LNCaP clone FGC (cell line): ENCODE measurements at regions not wholly inside any gene's neighbourhood (a gene's known extent, or its start where the extent isn't known, plus 50 kb on each side); places are given as distances from the start of the nearest gene placed in this dataset.

Source experiments
- DNase-seq: peaks from one replicate; pipeline ENCODE4 v3.0.0-alpha.2; 2011; ENCODE audit warnings: low read depth
- H3K4me3 ChIP-seq: 2 replicates; pipeline ENCODE4 v1.5.1; 2011; ENCODE audit warnings: mild to moderate bottlenecking, low read depth, low read length, control low read depth
- CTCF ChIP-seq: IDR thresholded peaks from 2 replicates; pipeline ENCODE4 v1.5.1; 2012; ENCODE audit warnings: mild to moderate bottlenecking; ENCODE audit not compliant: control insufficient read depth, insufficient read depth; ENCODE audit errors: extremely low read depth

DNA sequence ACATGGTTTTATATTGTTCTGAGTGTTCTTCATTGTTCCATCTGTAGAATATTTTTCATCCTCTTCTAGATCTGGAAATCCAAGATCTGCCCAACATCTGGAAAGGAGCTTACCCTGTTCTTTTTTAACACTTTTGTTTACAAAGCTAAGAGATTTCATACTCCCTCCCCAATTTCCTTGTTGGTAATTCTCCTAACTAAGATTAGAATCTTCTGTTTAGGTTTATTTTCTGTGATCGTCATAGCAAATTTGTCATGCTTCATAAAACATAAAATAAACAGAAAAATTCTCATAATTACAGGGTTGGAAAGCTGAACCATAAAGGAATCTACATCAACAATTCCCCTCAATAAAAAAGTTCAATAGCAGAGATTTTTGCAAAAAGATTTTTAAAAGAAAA, 580.3 kb upstream of the CA10 start:
- H3K4me3 ChIP-seq, result no peak overlapping the region
- DNase-seq, result peak; percentile 1
- no peak for TF ChIP-seq CTCF

GRCh38 chr17:52737071-52737470, 578.6 kb upstream of the CA10 start:
- no peak overlapping the region for H3K4me3 ChIP-seq
- no peak for TF ChIP-seq CTCF
- no peak for DNase-seq

DNA sequence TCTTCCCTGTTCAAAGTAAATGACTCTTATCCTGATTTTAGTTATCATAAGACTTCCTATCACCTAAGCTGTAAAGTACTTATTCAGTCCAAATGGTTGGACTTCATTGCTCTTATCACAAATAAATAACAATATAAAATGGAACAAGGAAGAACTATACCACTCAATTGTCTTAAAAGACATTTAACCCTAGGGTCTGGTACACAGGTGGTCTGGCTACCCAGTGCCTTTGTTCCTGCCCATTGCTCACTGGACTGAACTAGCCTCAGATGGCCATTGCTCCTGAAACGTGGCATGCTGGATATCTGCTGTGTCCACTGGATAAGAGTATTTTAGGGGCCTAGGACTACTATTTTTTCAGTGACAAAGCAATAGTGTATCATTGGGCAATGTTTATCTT, 574.3 kb upstream of the CA10 start:
- no peak overlapping the region for H3K4me3 ChIP-seq
- TF ChIP-seq CTCF, result no peak
- no peak for DNase-seq

DNA sequence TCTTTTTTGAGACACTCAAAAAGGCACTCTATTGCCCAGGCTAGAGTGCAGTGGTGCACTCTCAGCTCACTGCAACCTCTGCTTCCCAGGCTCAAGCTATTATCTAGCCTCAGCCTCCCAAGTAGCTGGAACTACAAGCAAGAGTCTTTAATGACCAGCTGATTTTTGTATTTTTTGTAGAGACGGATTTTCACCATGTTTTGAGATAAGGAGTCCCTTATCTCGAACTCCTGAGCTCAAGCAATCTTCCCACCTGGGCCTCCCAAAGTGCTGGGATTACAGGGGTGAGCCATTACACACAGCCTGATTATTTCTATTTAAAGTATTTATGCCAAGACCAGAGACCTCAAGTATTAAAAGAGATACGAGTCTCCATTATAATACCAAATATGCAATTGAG, 566.1 kb upstream of the CA10 start:
- TF ChIP-seq CTCF, result no peak
- no peak overlapping the region for H3K4me3 ChIP-seq
- no peak for DNase-seq

GRCh38 chr17:52721910-52722309, 563.4 kb upstream of the CA10 start:
- TF ChIP-seq CTCF, result no peak
- H3K4me3 ChIP-seq, result no peak overlapping the region
- DNase-seq, result no peak

- TF ChIP-seq CTCF, result no peak
- no peak overlapping the region for H3K4me3 ChIP-seq
- DNase-seq, result no peak
Measured at GRCh38 chr17:52710363-52710901, 551.9 kb upstream of the CA10 start.

GRCh38 chr17:52709724-52710123, 551.2 kb upstream of the CA10 start:
- H3K4me3 ChIP-seq, result no peak overlapping the region
- DNase-seq, result no peak
- TF ChIP-seq CTCF, result no peak
